MCF 10A (cell line): ENCODE measurements at regions not wholly inside any gene's neighbourhood (a gene's known extent, or its start where the extent isn't known, plus 50 kb on each side); places are given as distances from the start of the nearest gene placed in this dataset.

Experiments used
- BruUV-seq: library from RNA; stranded (reverse); fragments of 400-500 nt; replicated peaks from 2 replicates; lab custom pipeline; 2021; lab: Mats Ljungman, UMichigan
- CTCF ChIA-PET: fragments of 300-600 bp; sonication (Branson Sonifier 250); formaldehyde crosslinking; extraction: SDS; loops from one replicate; lab custom pipeline; 2021; ENCODE audit warnings: antibody characterized with exemption, inconsistent platforms; lab: Yijun Ruan, JAX
- POLR2A ChIA-PET: fragments of 300-600, 350-650 bp; sonication (Branson Sonifier 250); formaldehyde crosslinking; extraction: SDS; loops from one replicate; lab custom pipeline; 2020; ENCODE audit warnings: antibody characterized with exemption, inconsistent platforms; lab: Yijun Ruan, JAX
- DNase-seq: peaks from one replicate; pipeline ENCODE4 v3.0.0-alpha.2; 2018; ENCODE audit not compliant: unreplicated experiment
- H3K27ac Mint-ChIP-seq: one replicate; pipeline ENCODE4 v1.8.0; 2022; ENCODE audit warnings: mild to moderate bottlenecking, low read depth, mixed read lengths; ENCODE audit not compliant: unreplicated experiment
- H3K27me3 Mint-ChIP-seq: one replicate; pipeline ENCODE4 v1.8.0; 2022; ENCODE audit warnings: mixed read lengths; ENCODE audit not compliant: insufficient read depth, unreplicated experiment
- H3K36me3 Mint-ChIP-seq: one replicate; pipeline ENCODE4 v1.8.0; 2022; ENCODE audit warnings: mild to moderate bottlenecking, moderate library complexity, mixed read lengths; ENCODE audit not compliant: insufficient read depth, unreplicated experiment
- H3K4me1 Mint-ChIP-seq: one replicate; pipeline ENCODE4 v1.8.0; 2022; ENCODE audit warnings: mixed read lengths; ENCODE audit not compliant: insufficient read depth, unreplicated experiment
- H3K4me3 Mint-ChIP-seq: one replicate; pipeline ENCODE4 v1.8.0; 2022; ENCODE audit warnings: mild to moderate bottlenecking, moderate library complexity, mixed read lengths; ENCODE audit not compliant: unreplicated experiment
- H3K9me3 Mint-ChIP-seq: one replicate; pipeline ENCODE4 v1.8.0; 2022; ENCODE audit warnings: mixed read lengths; ENCODE audit not compliant: unreplicated experiment
- CTCF ChIP-seq: fragments of 200-600 bp; IDR thresholded peaks from one replicate; pipeline ENCODE4 v1.8.0; 2022; ENCODE audit warnings: antibody characterized with exemption, mild to moderate bottlenecking; ENCODE audit not compliant: unreplicated experiment
- intact Hi-C: fragments of 100-400 bp; cut with micrococcal nuclease; formaldehyde crosslinking; loops from 2 replicates; pipeline ENCODE4 v1.14.1; 2022

GRCh38 chr6:121726596-121726995 lies 291.1 kb downstream of the GJA1 start:
- no peak overlapping the region for H3K27ac Mint-ChIP-seq
- TF ChIP-seq CTCF, result no peak

GRCh38 chr6:121730616-121731015 lies 295.2 kb downstream of the GJA1 start:
- Mint-ChIP-seq H3K27me3 (no peaks in the 10 kb centered on the region), H3K4me1 (no peaks in the 10 kb centered on the region), H3K9me3 (peaks cover 7% of the 10 kb centered on the region), H3K27ac (no peak overlapping the region), H3K36me3 (no peaks in the 10 kb centered on the region), H3K4me3 (no peak overlapping the region)
- POLR2A ChIA-PET, result no interaction called here
- CTCF ChIA-PET, result interaction anchor here (0.6 kb wide), 1 partner anchor 29 kb away, joined by 3 read pairs; no protein-coding TSS in a partner anchor
- intact Hi-C loops, result no loop called here
- DNase-seq, result no peak
- no TSS peak for BruUV-seq
- no peak for TF ChIP-seq CTCF

More at GRCh38 chr6:121726596-121726995, 291.1 kb downstream of the GJA1 start:
- intact Hi-C loops, result no loop called here
- Mint-ChIP-seq H3K36me3 (no peaks in the 10 kb centered on the region), H3K9me3 (peaks cover 7% of the 10 kb centered on the region), H3K27me3 (no peaks in the 10 kb centered on the region), H3K4me1 (no peaks in the 10 kb centered on the region), H3K4me3 (no peak overlapping the region)
- BruUV-seq, result no TSS peak
- ChIA-PET CTCF (interaction anchor here (0.6 kb wide), 2 partner anchors 17 to 690 kb away, joined by 4 to 5 read pairs; no protein-coding TSS in a partner anchor), POLR2A (interaction anchor here (0.6 kb wide), 1 partner anchor 45 kb away, joined by 3 read pairs; no protein-coding TSS in a partner anchor)
- DNase-seq, result no peak

- no peaks in the 10 kb centered on the region for H3K36me3 Mint-ChIP-seq
- TF ChIP-seq CTCF, result no peak
- no peak for DNase-seq
- no TSS peak for BruUV-seq
- H3K4me1 Mint-ChIP-seq, result no peaks in the 10 kb centered on the region
- peaks cover 7% of the 10 kb centered on the region for H3K9me3 Mint-ChIP-seq
- POLR2A ChIA-PET, result interaction anchor here (0.6 kb wide), 1 partner anchor 165 kb away, joined by 3 read pairs; no protein-coding TSS in a partner anchor
- H3K4me3 Mint-ChIP-seq, result no peak overlapping the region
- CTCF ChIA-PET, result no interaction called here
- intact Hi-C loops, result no loop called here
- no peak overlapping the region for H3K27ac Mint-ChIP-seq
- H3K27me3 Mint-ChIP-seq, result no peaks in the 10 kb centered on the region
These were observed 295.9 kb downstream of the GJA1 start for GRCh38 chr6:121731381-121731780.

GRCh38 chr6:121732641-121733040 lies 297.2 kb downstream of the GJA1 start:
- H3K27me3 Mint-ChIP-seq, result no peaks in the 10 kb centered on the region
- CTCF ChIA-PET, result interaction anchor here (0.6 kb wide), 1 partner anchor 1069 kb away, joined by 3 read pairs; no protein-coding TSS in a partner anchor
- H3K4me3 Mint-ChIP-seq, result no peak overlapping the region
- BruUV-seq, result no TSS peak
- intact Hi-C loops, result no loop called here
- peaks cover 7% of the 10 kb centered on the region for H3K9me3 Mint-ChIP-seq
- H3K27ac Mint-ChIP-seq, result no peak overlapping the region
- TF ChIP-seq CTCF, result no peak
- no peaks in the 10 kb centered on the region for H3K4me1 Mint-ChIP-seq
- H3K36me3 Mint-ChIP-seq, result no peaks in the 10 kb centered on the region
- DNase-seq, result no peak
- POLR2A ChIA-PET, result no interaction called here
